ENCODE measurements at regions not wholly inside any gene's neighbourhood (a gene's known extent, or its start where the extent isn't known, plus 50 kb on each side); places are given as distances from the start of the nearest gene placed in this dataset.
A peak's percentile ranks its signal among the peaks of the same experiment; 100 is the strongest.

DNA sequence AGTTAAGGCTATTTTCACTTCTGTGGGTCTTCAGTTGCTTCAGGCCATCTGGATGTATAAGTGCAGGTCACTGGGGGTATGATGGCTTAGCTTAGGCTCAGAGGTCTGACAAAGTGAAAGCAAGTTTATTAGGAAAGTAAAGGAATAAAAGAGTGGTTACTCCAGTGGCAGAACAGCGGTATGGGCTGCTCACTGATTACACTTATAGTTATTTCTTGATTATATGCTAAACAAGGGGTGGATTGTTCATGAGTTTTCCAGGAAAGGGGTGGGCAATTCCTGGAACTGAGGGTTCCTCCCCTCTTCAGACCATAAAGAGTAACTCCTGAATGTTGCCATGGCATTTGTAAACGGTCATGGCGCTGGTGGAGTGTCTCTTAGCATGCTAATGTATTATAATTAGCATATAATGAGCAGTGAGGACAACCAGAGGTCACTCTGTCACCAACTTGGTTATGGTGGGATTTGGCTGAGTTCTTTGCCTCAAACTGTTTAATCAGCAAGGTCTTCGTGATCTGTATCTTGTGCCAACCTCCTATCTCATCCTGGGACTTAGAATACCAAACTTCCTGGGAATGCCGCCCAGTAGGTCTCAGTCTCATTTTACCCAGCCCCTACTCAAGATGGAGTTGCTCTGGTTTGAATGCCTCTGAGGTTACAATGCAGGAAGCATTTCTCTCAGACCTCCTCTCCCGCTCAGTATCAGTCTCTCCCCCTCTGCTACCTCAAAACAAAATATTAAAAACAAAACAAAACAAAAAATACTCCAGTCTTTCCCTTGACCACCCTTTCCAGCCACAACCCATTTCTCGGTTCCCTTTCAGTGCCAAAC, 71.3 kb upstream of the SLC22A11 start:
- H3K27me3 ChIP-seq = peaks cover 3% of the 10 kb centered on the region; the same call in 1 of the 2 replicates
- H3K36me3 ChIP-seq = no peaks in the 10 kb centered on the region
- H3K4me3 ChIP-seq = no peak overlapping the region
- H3K9me3 ChIP-seq = no peaks in the 10 kb centered on the region
- DNase-seq = no peak

DNA sequence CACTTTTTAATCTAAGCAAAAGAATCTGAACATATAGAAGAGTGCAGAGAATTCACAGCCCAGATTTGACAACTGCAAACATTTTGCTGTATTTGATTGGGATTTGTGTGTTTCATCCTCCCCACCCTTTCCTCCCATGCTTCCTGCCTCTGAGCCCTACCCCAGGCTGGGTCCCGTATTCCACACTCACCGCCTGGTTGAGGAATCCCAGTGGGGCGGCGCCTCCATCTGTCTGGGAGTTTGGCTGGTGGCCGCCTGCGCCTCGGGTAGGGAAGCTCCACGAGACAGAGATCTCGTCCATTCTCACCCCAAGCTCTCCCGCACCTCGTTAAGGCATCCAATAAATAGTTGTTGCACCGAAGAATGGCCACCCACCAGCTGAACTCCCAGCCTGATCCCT, 70.7 kb upstream of the SLC22A11 start:
- no peak overlapping the region for H3K4me3 ChIP-seq
- H3K36me3 ChIP-seq = no peaks in the 10 kb centered on the region
- H3K27me3 ChIP-seq = peaks cover 6% of the 10 kb centered on the region
- DNase-seq = no peak
- no peaks in the 10 kb centered on the region for H3K9me3 ChIP-seq

DNA sequence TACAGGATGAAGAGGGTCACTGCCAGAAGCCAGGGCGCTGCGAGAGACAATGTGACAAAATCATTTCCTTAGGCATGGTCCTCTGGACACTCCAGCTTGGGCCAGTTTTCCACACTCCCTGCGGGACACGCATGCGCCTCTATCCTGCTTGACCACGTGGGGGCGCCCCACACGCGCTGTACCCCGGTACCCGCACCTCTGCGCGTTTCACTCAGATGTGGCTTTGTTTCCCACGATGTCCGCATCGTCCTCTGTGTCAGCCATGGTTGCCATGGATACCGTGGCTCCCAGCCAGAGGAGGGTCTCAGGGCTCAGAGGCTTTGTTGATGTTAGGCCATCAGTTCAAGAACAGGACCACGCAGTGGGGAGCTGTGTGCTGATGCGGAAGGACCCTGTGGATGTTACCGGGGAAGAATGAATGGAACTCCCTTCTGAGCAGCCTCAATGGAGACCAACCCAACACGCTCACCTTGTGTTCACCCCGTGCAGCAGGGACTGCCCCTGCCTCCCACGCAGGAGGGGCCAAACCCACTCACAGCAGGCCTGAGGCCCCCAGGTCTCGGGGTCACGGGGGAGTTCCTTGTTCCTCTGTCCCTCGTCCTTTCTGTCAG, 65.8 kb upstream of the SLC22A11 start:
- Histone ChIP-seq H3K27me3 (peaks cover 37% of the 10 kb centered on the region), H3K4me3 (no peak overlapping the region), H3K9me3 (no peaks in the 10 kb centered on the region), H3K36me3 (no peaks in the 10 kb centered on the region)
- DNase-seq = peak; percentile 57

DNA sequence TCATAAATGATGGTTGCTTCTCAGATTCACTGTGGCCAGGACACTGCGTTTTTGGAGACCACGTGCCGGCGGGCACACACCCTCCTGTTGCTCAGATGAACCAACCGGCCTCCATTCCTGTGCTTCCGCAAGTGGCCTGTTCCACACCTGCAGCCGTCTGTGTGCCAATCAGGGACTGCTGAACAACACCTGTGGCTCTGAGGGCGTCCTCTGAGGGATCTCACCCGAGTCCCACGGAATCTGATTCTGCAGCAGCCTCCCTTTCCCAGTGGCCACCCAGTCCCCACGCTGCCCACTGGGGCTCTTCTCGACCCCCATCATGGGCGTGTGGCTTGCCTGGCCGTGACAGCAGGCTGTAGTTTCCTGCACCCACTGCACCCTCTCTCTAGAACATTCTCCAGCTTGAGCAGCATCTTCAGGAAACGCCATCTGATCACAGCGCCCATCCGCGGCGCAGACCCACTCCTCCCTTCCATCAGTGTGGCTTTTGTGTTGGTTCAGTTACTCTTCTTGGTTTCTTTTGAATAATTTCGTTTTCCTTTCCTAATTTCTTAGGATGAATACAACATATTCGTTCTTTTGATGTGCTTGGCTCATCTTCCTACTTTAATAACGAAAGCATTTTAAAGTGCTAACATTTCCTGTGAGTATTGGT, 65.1 kb upstream of the SLC22A11 start:
- Histone ChIP-seq H3K27me3 (peaks cover 37% of the 10 kb centered on the region), H3K9me3 (no peaks in the 10 kb centered on the region), H3K36me3 (no peaks in the 10 kb centered on the region), H3K4me3 (no peak overlapping the region)
- no peak for DNase-seq

DNA sequence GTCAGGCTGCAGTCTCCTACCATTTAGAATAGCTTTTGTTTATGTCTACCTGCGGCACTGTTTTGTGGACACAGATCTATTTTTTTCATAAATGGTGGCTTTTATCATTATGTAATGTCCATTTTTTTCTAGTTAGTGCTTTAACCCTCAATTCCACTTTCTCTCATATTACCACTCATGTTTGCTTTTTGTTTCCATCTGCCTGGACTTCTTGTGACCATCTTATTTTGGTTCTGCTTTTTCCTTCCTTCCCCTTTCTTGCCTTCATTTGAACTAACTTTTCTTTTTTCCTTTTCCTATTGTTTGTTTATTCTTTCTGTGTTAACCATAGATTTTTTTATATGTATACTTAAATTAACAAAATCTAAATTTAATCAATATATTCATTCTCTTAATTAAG, 63.2 kb upstream of the SLC22A11 start:
- Histone ChIP-seq H3K4me3 (no peak overlapping the region), H3K9me3 (no peaks in the 10 kb centered on the region), H3K36me3 (no peaks in the 10 kb centered on the region), H3K27me3 (peaks cover 39% of the 10 kb centered on the region)
- DNase-seq = no peak

DNA sequence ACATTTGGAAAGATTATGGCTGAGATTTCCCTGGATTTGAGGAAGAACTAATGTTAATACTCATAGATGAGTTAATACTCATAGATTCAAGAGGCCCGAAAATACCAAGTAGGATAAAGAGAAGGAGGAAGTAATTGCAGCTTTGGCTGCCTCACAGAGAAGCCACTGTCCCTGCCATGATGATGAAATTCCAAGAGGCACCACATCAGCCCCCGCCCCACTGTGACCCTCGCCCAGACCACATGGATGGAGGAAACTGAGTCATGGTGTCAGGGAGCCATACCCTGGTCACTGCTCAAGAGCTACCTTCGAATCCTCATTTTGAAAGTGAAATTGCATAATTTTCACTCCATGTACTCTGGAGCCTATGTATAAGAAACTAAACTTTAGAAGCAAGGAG, 57.6 kb upstream of the SLC22A11 start:
- H3K9me3 ChIP-seq = no peaks in the 10 kb centered on the region
- H3K36me3 ChIP-seq = no peaks in the 10 kb centered on the region
- H3K4me3 ChIP-seq = no peak overlapping the region
- DNase-seq = no peak
- peaks cover 42% of the 10 kb centered on the region for H3K27me3 ChIP-seq

DNA sequence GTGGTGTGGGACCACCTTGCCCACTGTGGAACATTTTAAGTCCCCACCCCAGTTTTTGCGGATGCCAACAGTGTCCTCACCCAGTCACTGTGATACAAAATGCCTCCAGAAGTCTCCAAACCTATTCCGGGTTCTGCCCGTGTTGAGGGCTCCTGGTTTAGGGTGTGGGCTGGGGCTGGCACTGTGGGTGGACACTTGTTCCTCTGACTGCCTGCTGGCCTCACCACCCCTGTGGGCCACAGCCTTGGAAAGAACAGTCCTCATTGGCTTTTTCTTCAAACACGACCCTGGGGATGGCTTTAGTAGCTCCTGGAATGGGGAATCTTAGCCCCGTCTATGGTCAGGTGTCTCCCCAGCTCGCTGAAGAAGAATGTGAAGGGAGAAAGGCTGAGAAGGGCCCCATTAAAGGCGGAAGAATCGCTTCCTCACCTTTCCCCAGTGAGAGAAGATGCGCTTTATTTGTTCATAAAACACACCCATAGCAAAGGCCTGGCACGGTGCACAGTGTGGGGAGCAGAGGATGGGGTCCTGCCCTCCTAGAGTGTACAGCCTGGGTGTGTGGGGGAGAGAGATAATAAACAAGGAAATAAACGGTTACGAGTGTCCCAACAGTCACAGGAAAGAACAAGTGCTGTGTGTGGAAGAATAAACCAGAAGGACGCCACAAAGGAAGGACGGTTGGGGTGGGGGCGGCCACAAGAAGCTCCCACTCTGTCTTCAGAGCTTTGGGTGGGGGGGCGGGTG, 56.3 kb upstream of the SLC22A11 start:
- H3K4me3 ChIP-seq = no peak overlapping the region
- no peak for DNase-seq
- no peaks in the 10 kb centered on the region for H3K9me3 ChIP-seq
- peaks cover 32% of the 10 kb centered on the region for H3K27me3 ChIP-seq
- no peaks in the 10 kb centered on the region for H3K36me3 ChIP-seq

DNA sequence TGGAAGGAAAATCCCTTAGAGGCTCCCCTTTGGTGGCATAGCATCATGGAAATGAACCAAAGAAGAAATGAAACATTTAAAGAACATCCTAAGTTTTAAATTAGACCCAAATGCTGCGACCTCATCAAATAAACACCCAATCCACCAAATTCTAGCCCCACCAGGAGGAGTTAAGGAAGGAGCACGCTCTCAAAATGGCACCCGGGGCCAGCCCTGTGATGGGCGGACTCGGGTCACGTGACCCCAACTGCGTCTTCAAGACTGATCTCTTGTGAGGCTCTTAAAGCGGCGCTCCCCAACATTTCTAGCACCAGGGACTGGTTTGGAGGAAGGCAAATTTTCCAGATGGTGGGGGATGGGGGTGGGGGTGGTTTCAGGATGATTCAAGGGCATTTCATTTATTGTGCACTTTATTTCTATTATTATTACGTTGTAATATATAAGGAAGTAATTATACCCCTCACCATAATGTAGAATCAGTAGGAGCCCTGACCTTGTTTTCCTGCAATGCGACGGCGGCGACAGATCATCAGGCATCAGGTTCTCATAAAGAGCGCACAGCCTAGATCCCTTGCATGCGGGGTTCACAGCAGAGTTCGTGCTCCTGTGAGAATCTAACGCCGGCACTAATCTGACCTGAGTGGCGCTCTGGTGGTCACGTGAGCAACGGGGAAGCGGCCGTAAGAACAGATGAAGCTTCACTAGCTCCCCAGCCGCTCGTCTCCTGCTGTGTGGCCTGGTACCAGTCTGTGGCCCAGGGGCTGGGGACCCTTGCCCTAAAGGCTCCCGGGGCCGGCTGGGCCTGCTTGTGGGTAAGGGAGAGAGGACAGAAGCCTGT, 55.3 kb upstream of the SLC22A11 start:
- peak; percentile 8 for DNase-seq
- Histone ChIP-seq H3K9me3 (0 out of 2 replicates have a peak, but pooled peaks cover 2% of the 10 kb centered on the region), H3K27me3 (peaks cover 32% of the 10 kb centered on the region), H3K4me3 (no peak overlapping the region), H3K36me3 (no peaks in the 10 kb centered on the region)

DNA sequence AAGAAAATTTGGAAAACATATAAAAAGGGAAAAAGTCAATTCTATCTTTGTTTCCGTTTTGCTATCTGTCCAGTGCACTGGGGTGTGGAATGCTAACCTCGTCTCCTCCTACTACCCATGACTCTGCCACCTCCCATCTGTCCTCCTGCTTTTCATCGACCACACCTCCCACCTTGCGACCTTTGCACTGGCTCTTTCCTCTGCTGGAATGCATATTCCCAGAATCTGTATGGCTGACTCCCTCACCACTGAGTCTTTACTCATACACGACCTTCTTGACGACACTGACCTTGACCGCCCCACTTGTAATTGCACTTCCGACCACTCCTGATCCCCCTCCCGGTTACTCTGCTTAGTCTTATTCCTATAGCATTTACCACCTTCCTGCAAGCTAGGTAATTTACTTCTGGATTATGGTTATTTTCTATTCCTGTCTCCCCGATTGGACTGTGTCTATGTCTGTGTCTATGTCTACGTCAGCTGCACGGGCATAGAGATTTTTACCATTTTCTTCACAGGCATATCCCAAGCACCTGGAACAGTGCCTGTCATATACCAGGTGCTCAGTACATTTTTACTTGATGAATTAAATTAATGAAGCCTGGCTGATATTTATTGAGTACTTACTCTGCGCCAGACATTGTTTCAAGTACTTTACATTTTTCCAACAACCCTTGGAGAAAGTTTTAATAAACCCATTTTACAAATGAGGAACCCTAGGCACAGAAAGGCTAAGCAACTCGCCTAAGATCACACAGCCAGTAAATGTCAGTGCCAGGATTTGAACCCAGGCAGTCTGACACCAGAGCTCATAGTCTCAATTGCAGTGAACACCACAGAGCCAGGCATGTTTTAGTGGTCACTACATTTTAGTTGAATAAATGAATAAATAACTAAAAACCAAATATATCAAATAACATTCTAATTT, 54.0 kb upstream of the SLC22A11 start:
- Histone ChIP-seq H3K9me3 (0 out of 2 replicates have a peak, but pooled peaks cover 2% of the 10 kb centered on the region), H3K4me3 (no peak overlapping the region), H3K36me3 (no peaks in the 10 kb centered on the region), H3K27me3 (peaks cover 34% of the 10 kb centered on the region)
- no peak for DNase-seq

DNA sequence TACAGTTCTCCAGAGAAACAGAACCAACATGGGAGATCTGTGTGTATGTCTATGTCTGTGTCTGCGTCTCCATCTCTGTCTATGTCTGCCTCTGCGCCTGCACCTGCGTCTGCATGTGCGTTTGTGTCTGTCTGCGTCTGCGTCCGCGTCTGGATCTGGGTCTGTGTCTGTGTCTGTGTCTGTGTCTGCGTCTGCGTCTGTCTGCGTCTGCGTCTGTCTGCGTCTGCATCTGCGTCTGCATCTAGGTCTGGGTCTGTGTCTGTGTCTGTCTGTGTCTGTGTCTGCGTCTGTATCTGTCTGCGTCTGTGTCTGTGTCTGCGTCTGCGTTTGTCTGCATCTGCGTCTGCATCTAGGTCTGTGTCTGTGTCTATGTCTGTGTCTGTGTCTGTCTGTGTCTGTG, 53.1 kb upstream of the SLC22A11 start:
- Histone ChIP-seq H3K9me3 (0 out of 2 replicates have a peak, but pooled peaks cover 2% of the 10 kb centered on the region), H3K4me3 (no peak overlapping the region), H3K27me3 (peaks cover 39% of the 10 kb centered on the region), H3K36me3 (no peaks in the 10 kb centered on the region)
- no peak for DNase-seq

DNA sequence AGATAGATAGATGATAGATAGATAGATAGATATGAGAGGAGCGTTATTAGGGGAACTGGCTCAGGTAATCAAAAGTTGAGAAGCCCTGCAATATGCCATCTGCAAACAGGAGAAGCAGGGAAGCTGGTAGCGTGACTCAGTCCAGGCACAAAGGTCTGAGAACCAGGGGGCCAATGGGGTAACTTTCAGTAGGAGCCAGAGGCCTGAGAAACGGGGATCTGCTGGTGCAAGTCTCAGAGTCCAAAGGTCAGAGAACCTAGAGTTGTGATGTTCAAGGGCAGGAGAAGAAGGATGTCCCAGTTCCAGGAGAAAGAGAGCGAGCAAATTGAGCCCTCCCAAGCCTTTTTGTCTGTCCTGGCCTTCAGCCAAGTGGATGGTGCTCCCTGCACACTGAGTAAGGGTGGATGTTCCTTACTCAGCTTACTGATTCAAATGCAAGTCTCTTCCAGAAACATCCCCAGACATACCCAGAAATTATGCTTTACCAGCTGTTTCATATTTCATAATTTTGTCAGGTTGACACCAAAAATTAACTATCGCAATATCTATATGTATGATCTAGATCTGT, 52.5 kb upstream of the SLC22A11 start:
- Histone ChIP-seq H3K36me3 (no peaks in the 10 kb centered on the region), H3K9me3 (0 out of 2 replicates have a peak, but pooled peaks cover 2% of the 10 kb centered on the region), H3K4me3 (no peak overlapping the region), H3K27me3 (peaks cover 36% of the 10 kb centered on the region)
- no peak for DNase-seq

DNA sequence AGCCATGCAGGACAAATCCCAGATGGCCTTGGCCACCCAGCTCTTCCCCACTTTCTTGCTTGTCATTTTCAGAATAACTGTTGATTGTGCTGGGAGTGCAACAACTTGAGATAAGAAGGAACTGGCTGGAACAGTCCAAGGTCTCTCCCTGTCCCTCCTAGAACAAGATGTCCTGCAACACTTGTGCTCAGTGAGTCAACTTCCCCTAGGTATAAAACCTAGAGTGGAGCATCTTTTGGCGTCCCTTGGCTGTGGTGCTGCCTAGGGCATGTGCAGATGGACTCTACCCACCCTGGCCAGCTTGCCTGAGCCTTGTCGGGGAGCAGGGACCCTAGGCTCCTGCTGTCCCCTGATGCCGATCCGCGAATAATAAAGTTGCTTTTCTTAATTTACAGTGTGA, 50.7 kb upstream of the SLC22A11 start:
- Histone ChIP-seq H3K9me3 (0 out of 2 replicates have a peak, but pooled peaks cover 2% of the 10 kb centered on the region), H3K27me3 (peaks cover 28% of the 10 kb centered on the region), H3K4me3 (no peak overlapping the region), H3K36me3 (no peaks in the 10 kb centered on the region)
- DNase-seq = no peak

Data from MG63 (cell line).